ENCODE measurements at regions not wholly inside any gene's neighbourhood (a gene's known extent, or its start where the extent isn't known, plus 50 kb on each side); places are given as distances from the start of the nearest gene placed in this dataset.

DNA sequence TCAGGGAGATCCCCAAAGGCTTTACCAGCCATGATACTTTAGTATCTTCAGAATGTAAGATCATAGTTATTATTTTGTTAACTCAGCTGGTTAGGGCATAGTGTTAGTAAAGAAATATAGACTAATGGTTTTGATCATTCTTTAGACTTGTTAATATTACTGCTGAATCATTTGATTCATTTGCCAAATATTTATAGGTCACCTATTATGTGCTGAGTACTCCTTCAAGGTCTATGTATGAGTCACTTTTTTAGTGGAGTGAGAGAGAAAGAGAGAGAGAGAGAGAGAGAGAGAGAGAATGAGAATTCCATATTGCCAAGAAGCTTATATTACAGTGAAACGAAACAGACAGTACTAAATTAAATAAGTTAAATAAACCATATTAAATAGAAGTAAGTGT lies 110.3 kb downstream of the UBE2NL start:
- H3K79me2 ChIP-seq (ENCODE audit: control insufficient read depth in 1 of 2, insufficient read depth in 2 of 2, low read length in 2 of 2) = no peaks in the 10 kb centered on the region
- FAIRE-seq = no peak

More for the DNA sequence above, 110.3 kb downstream of the UBE2NL start:
- ChIA-PET POLR2A (ENCODE audit: partially characterized antibody) (no interaction called here), CTCF (ENCODE audit: partially characterized antibody) (interaction anchor here (0.6 to 0.7 kb wide), 2 partner anchors 197 to 1044 kb away, joined by 3 read pairs; no protein-coding TSS in a partner anchor)
- Histone ChIP-seq H3K36me3 (ENCODE audit: control insufficient read depth in 2 of 4, insufficient read depth in 4 of 4, low read length in 3 of 4) (no peaks in the 10 kb centered on the region), H2AK5ac (ENCODE audit: low read depth, low read length) (no peak overlapping the region), H2BK20ac (ENCODE audit: low read length) (no peak overlapping the region), H3K18ac (ENCODE audit: extremely low read depth, low read length) (no peak overlapping the region), H4K8ac (ENCODE audit: extremely low read depth, insufficient read depth, low read length) (no peak overlapping the region), H3K79me1 (ENCODE audit: low read depth, low read length) (no peaks in the 10 kb centered on the region), H2BK120ac (replicated peaks; ENCODE audit: low read depth, low read length) (no peak overlapping the region), H4K91ac (replicated peaks; ENCODE audit: insufficient read length, low read length) (no peak overlapping the region), H3K23me2 (ENCODE audit: low read depth, low read length) (no peaks in the 10 kb centered on the region), H3K4me2 (ENCODE audit: insufficient read depth in 1 of 2, low read depth in 2 of 2, low read length in 2 of 2) (no peak overlapping the region), H3K4me3 (ENCODE audit: extremely low read depth in 1 of 4, insufficient read depth in 2 of 4, low read depth in 3 of 4, low read length in 4 of 4) (no peak overlapping the region), H4K5ac (ENCODE audit: insufficient read length, low read depth, low read length) (no peak overlapping the region), H3K27ac (ENCODE audit: low read depth, low read length) (no peak overlapping the region), H3K9me3 (ENCODE audit: insufficient read depth in 2 of 2, low read depth in 1 of 2, low read length in 1 of 2) (no peaks in the 10 kb centered on the region), H4K20me1 (replicated peaks in 1 of 2; ENCODE audit: control insufficient read depth in 1 of 2, insufficient read depth in 2 of 2, low read length in 2 of 2) (no peaks in the 10 kb centered on the region), H3K4ac (replicated peaks; ENCODE audit: insufficient read length, low read depth, low read length) (no peak overlapping the region), H3K56ac (replicated peaks; ENCODE audit: insufficient read length, low read depth, low read length) (no peak overlapping the region), H2BK12ac (ENCODE audit: low read depth, low read length) (no peak overlapping the region), H2BK5ac (ENCODE audit: low read depth, low read length) (no peak overlapping the region), H2AFZ (ENCODE audit: low read length) (no peak overlapping the region), H2BK15ac (ENCODE audit: low read length) (no peak overlapping the region), H3K4me1 (replicated peaks in 1 of 4; ENCODE audit: control insufficient read depth in 3 of 4, insufficient read depth in 4 of 4, low read length in 3 of 4) (no peaks in the 10 kb centered on the region), H3K27me3 (replicated peaks in 1 of 4; ENCODE audit: control insufficient read depth in 3 of 4, extremely low read depth in 1 of 4, insufficient read depth in 3 of 4, low read length in 3 of 4) (no peaks in the 10 kb centered on the region), H3K9ac (replicated peaks in 1 of 4; ENCODE audit: extremely low read depth in 1 of 4, low read depth in 3 of 4, low read length in 3 of 4) (no peak overlapping the region), H3K23ac (ENCODE audit: insufficient read length) (no peak overlapping the region), H3K14ac (ENCODE audit: insufficient read length) (no peak overlapping the region)
- DNase-seq (ENCODE audit: low read depth in 1 of 2, low spot score in 2 of 2) = no peak
- 75% methylated on average over 1 of the region's 1 CpG; no CpG with 5 or more reads in 1 of the 2 experiments for WGBS, 2 experiments (ENCODE audit: extremely low coverage in 1 of 2, insufficient coverage in 1 of 2, insufficient read length in 1 of 2, insufficient replicate concordance in 2 of 2, low coverage in 1 of 2, low lambda C conversion rate in 2 of 2, missing lambda C conversion rate in 1 of 2)
- TF ChIP-seq CBX8 (IDR thresholded peaks at IDR 0.05; ENCODE audit: borderline replicate concordance, low read depth, low read length) (no peak), MAFK (IDR thresholded peaks at IDR 0.05; ENCODE audit: low read depth, low read length) (no peak), SP4 (IDR thresholded peaks at IDR 0.05; ENCODE audit: low read length) (no peak)

Measured in H1 (cell line).